HPDE6-E6E7 (cell line): ENCODE measurements at regions not wholly inside any gene's neighbourhood (a gene's known extent, or its start where the extent isn't known, plus 50 kb on each side); places are given as distances from the start of the nearest gene placed in this dataset.
"Not testable (repeated sequence)": the region's sequence is repeated elsewhere in the genome, so short reads cannot be mapped to it uniquely, and the experiment has no call there.

ENCODE experiments used
- DNase-seq: peaks from one replicate; pipeline ENCODE4 v3.0.0; 2011; ENCODE audit warnings: missing footprints; ENCODE audit errors: extremely low spot score

DNA sequence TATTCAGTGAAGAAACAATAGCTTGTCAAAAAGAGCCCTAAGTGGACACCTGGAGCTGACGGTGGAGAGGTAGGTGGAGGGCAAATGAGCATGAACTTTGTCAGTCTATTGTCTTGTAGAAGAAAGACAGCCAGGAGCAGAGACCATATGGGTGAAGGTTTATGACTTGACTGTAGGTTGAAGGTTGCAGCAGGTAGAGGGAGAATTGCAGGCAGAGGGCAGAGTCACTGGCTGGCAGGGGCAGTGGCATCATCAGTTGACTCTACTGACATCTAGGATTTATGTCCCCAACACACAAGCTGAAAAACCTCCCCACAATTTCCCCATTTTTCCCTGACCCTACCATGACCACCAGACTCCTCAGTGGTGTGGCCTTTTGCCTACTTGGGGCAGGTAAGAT is 243.6 kb upstream of the PRSS58 start:
- DNase-seq: no peak

GRCh38 chr7:142500366-142500765 is 242.5 kb upstream of the PRSS58 start:
- no peak for DNase-seq

DNA sequence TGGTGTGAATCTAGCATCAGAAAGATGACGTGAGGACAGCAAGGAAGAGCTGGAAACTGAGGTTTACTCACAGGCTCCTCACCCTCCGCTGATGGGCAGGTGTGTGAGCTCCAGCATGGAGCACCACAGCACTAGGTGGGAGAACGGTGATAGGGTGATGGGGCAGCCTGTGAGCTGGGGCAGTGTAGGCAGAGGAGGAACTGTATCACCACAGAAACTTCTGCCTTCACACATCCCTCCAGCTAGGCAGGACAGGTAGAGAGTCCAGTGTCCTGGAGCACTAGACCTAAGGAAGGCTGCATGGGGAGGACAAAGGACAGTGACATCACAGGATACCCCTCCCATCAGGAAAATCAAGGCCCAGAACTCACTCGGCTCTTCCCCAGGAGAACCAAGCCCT is 241.8 kb upstream of the PRSS58 start:
- no peak for DNase-seq

GRCh38 chr7:142498364-142498763 is 240.5 kb upstream of the PRSS58 start:
- DNase-seq: no peak

DNA sequence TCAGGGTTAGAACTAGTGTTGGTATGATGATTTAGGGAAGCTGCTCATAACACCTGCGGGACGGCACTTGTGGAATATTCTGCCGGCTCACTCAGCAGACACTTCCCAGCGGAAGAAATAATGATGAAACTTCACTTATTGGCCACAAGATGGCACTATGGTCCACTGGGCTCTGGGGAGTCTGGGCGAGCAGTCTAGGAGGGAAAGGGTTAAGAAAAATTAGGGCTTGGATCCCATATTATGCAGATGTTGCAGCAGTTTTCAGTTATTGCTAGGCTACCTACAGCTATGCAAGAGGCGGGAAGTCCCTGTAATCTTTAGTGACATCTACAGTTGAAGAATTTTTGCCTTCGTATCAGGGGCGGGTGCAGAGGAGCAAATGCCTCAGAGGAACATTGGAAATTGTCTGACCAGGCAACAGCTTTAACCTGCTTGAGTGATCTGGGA is 238.7 kb upstream of the PRSS58 start:
- peak; percentile 38 for DNase-seq

- DNase-seq: not testable (repeated sequence)
These were observed 238.0 kb upstream of the PRSS58 start for GRCh38 chr7:142495879-142496278.

DNA sequence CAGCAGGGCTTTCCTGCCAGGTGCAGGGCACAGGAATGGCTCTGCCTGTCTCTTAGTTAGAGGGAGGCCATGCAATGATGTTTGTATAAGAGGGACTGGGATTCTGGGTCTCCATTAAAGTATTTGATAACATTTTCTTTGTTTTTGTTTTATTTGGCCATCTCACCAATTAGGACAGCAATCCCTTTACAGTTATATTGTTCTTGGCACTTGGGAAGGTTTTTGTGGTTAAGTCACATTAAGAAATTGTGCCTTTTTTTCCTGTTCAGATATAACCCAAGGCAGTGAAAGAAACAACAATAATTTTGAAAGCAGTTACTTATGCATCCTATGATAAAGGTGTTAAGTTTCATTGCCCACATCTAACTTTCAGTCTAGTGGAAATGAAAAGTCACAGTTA is 237.4 kb upstream of the PRSS58 start:
- not testable (repeated sequence) for DNase-seq

GRCh38 chr7:142494021-142494420 is 236.2 kb upstream of the PRSS58 start:
- DNase-seq: no peak

GRCh38 chr7:142488842-142489241 is 231.0 kb upstream of the PRSS58 start:
- DNase-seq: no peak

GRCh38 chr7:142488036-142488633 is 230.3 kb upstream of the PRSS58 start:
- no peak for DNase-seq

- not testable (repeated sequence) for DNase-seq
These were observed 229.7 kb upstream of the PRSS58 start for GRCh38 chr7:142487565-142487964.

DNA sequence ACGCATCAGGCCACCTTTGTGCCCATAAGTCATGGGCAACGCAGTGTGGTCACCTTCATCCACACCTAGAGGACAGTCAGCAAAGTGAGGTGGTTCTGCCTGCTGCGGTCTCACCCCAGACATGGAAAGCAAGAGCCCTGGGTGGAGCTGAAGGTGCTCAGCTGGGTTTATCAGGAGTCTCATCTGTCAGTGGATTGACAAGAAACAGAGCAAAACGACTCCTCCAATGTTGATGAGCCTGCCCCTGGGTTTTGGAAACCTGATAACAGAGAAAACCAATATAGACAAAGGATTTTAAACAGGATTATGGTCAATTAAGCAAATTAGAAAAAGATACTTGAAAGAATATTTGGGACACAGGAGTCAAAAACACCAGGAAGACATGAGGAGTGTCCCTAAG is 229.3 kb upstream of the PRSS58 start:
- DNase-seq: no peak

DNA sequence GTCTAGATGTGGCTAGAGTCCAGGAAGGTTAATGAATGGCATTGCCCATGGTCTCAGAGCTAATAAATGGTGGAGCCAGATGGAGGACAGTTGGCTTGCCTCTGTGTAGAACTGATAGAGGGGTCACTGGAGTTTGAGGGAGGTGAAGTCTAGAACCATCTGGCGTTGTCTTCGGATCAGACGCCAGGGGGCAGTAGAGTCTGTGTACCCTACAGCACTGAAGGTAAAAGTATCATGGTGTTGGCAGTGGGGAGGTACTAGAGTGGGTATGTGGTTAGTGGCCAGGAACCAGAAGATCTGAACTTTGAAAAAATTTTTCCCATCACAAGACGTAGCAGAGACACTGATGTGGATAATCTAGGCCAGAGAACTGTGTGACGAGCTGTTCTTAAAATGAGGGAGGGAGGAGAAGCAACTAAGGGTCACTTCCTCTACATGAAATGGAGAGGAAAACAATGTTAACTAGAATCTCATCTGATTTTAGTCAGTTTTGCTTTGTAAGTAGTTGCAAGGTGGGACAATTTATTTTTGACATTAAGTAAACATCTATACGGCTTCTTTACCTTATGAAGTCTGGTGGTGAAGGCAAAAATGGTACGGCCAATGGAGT is 227.9 kb upstream of the PRSS58 start:
- no peak for DNase-seq

DNA sequence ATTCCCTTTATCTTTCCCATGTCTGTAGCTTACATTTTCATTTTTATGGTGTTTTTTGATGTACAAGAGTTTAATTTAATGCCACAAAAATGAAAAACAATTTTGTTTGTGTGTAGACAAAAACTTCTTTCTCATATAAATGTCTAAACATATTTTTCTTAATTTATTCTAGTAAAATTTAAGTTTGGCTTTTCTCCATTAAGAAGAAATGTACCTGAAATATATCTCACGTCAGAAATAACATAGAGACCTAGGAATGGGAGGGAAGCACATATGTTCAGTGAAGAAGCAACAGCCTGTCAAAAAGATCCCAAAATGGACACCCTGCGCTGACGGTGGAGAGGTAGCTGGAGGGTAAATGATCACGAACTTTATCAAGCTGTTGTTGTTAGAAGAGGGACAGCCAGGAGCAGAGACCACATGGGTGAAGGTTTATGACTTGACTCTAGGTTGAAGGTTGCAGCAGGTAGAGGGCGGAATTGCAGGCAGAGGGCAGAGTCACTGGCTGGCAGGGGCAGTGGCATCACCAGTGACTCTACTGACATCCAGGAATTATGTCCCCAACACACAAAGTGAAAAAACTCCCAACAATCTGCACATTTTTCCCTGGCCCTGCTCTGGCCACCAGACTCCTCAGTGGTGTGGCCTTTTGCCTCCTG is 225.9 kb upstream of the PRSS58 start:
- DNase-seq: no peak

DNA sequence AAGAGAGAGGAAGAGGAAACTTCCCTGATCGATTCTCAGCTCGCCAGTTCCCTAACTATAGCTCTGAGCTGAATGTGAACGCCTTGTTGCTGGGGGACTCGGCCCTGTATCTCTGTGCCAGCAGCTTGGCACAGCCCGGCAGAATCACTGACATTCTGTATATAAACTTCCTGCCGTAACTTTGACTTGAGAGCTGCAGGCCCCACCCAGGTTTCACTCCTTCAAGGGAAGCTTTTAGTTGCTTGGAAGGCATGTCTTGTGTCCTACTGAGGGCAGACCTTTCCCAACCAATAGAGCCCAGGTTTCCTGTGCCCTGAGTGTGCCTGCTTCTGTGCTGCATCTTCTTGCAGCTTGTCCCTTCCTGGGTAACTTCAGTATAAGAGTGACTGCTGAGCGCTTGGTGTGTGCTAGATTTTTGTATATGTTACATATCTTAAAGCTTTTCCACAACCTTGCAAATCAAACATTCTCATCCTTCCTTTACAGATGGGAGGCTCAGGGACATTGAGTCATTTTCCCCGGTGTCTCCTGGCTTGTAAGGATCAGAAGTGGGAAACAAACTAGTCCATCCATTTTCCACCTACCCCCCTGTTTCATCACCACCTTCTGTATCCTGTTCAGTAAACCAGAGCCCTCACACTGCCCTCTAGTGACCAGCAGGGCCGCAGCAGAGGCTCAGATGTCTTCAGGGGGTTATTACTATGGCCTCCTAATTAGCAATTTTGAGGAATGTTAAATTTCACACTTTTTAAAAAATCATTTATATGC is 225.2 kb upstream of the PRSS58 start:
- peak; percentile 46 for DNase-seq

DNA sequence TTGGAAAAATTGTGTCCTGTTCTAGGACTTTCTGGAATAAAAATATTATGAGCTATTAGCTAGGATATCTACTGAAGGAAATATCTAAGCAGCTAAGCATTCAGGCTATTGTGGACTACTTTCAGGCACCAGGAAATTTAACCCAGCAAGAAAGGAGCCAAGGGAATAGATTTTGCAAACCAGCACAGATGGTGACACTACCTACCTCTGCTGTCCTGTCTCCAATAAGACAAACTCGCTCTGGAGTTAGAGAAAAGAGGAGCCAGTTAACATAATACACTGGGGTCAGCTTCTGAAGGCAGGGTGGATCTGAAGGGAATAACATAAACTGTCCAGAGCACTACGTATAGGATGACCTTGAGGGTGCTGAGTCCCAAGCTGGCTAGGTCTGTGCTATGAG is 223.7 kb upstream of the PRSS58 start:
- no peak for DNase-seq

DNA sequence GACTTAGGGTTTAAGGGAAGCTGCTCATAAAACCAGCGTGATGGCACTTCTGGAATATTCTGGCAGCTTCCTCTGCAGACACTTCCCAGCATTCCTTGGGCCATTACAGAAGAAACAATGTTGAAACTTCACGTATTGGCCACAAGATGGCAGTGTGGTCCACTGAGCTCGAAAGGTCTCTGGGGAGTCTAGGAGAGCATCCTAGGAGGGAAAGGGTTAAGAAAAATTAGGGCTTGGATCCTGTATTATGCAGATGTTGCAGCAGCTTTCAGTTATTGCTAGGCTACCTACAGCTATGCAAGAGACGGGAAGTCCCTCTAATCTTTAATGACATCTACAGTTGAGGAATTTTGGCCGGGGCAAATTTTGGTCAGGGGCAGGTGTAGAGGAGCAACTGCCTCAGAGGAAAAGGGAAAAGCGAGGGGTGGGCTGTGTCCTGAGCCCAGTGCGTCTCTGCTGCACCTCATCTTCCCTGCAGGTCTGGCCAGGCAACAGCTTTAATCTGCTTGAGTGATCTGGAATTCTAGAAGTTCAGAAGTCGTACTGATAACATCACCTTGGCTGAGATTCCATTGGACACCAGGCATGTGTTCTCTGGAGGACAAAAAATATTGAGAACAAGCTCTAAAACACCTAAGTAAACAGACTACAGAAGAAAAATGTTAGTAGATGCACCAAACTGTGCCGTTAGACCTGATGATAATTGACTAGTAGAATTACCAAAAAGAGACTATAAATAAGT is 220.8 kb upstream of the PRSS58 start:
- peak; percentile 15 for DNase-seq

DNA sequence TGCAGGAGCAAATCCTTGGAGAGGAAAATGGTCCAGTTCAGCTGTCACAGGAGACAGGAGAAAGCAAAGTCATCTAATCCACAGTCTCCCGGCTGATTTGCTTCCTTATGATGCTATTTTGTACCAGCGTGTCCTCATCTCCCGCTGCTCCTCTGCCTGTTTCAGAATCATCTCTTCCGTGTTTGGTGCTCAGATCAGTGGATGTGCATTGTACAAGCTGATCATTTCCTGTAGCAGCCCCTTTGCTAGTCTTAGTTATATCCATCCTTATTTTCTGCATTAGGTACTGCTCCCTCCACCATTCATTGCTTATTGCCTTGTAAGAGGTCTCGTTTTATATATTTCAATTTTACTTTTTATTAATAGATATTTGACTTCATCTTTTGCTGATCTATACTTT is 219.9 kb upstream of the PRSS58 start:
- DNase-seq: not testable (repeated sequence)

GRCh38 chr7:142477079-142477651 is 219.3 kb upstream of the PRSS58 start:
- no peak for DNase-seq

DNA sequence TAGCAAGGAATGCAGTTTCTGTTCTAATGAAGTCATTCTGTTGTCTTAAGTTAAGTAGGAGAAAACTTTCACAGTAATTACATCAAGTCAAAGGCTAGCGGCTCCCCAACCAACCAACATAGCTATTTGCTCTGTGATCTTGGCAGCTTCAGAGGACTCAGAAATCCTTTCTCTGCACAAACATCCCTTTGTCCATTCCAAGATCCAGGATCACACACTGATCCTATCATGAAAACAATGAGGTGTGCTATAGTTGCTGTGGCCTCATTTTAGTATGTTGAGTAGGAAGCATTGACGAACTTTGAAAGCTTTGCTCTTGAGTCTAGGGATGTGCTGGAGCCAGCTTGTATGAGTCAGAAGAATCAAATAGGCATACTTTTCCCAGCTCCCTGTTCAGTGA is 218.2 kb upstream of the PRSS58 start:
- no peak for DNase-seq

- no peak for DNase-seq
These were observed 214.0 kb upstream of the PRSS58 start for GRCh38 chr7:142471820-142472219.

- no peak for DNase-seq
These were observed 212.6 kb upstream of the PRSS58 start for GRCh38 chr7:142470544-142470830.
